ENCODE measurements at regions not wholly inside any gene's neighbourhood (a gene's known extent, or its start where the extent isn't known, plus 50 kb on each side); places are given as distances from the start of the nearest gene placed in this dataset.

GRCh38 chr21:21963911-21964310, 965.7 kb downstream of the NCAM2 start:
- no peak overlapping the region for H3K4me2 ChIP-seq (replicated peaks; ENCODE audit: extremely low read depth, low read length, poor library complexity, severe bottlenecking)
- no peak overlapping the region for H3K4me3 ChIP-seq (replicated peaks in 1 of 3; ENCODE audit: low read depth in 2 of 3, low read length in 3 of 3)
- no peak overlapping the region for H3K27ac ChIP-seq (ENCODE audit: low read depth in 1 of 2, low read length in 2 of 2)
- Mint-ChIP-seq H3K36me3 (no peaks in the 10 kb centered on the region), H3K27ac (no peak overlapping the region), H3K4me3 (no peak overlapping the region), H3K4me1 (no peaks in the 10 kb centered on the region), H3K27me3 (ENCODE audit: low read depth in 3 of 3) (peaks cover 0 to 1% (median 0%) of the 10 kb centered on the region in 3 donors), H3K9me3 (peaks cover 3 to 17% (median 10%) of the 10 kb centered on the region in 7 donors)
- no peak overlapping the region for H2AFZ ChIP-seq (ENCODE audit: insufficient read depth, low read depth, low read length, poor library complexity, severe bottlenecking)
- DNase-seq: no peak
- intact Hi-C loops (cut with micrococcal nuclease): no loop called here
- no CpG with 5 or more reads among the region's 1 CpG for WGBS (ENCODE audit: insufficient coverage)
- TF ChIP-seq CTCF (IDR thresholded peaks at IDR 0.05): no peak
- H3K36me3 ChIP-seq (replicated peaks in 1 of 2; ENCODE audit: control insufficient read depth in 1 of 2, insufficient read depth in 2 of 2, low read length in 2 of 2): no peaks in the 10 kb centered on the region
- no peak overlapping the region for H3K9ac ChIP-seq (ENCODE audit: insufficient read depth, low read length, poor library complexity, severe bottlenecking)
- no peaks in the 10 kb centered on the region for H3K4me1 ChIP-seq (ENCODE audit: control insufficient read depth in 1 of 2, insufficient read depth in 2 of 2, low read length in 2 of 2)
- peaks cover 16 to 34% of the 10 kb centered on the region in 2 donors for H3K9me3 ChIP-seq (replicated peaks in 1 of 2; ENCODE audit: control insufficient read depth in 1 of 2, insufficient read depth in 1 of 2, low read length in 2 of 2)
- H3K79me2 ChIP-seq (ENCODE audit: insufficient read depth, low read length): no peaks in the 10 kb centered on the region
- no peaks in the 10 kb centered on the region for H3K27me3 ChIP-seq (ENCODE audit: control insufficient read depth in 2 of 2, insufficient read depth in 2 of 2, low read length in 2 of 2)
- no peaks in the 10 kb centered on the region for H4K20me1 ChIP-seq (ENCODE audit: insufficient read depth, low read length)

- Histone ChIP-seq H3K79me2 (ENCODE audit: insufficient read depth, low read length) (no peaks in the 10 kb centered on the region), H3K9ac (ENCODE audit: insufficient read depth, low read length, poor library complexity, severe bottlenecking) (no peak overlapping the region), H2AFZ (ENCODE audit: insufficient read depth, low read depth, low read length, poor library complexity, severe bottlenecking) (no peak overlapping the region), H4K20me1 (ENCODE audit: insufficient read depth, low read length) (no peaks in the 10 kb centered on the region), H3K9me3 (replicated peaks in 1 of 2; ENCODE audit: control insufficient read depth in 1 of 2, insufficient read depth in 1 of 2, low read length in 2 of 2) (peaks cover 11 to 28% of the 10 kb centered on the region in 2 donors), H3K27me3 (ENCODE audit: control insufficient read depth in 2 of 2, insufficient read depth in 2 of 2, low read length in 2 of 2) (no peaks in the 10 kb centered on the region), H3K4me1 (ENCODE audit: control insufficient read depth in 1 of 2, insufficient read depth in 2 of 2, low read length in 2 of 2) (no peaks in the 10 kb centered on the region), H3K36me3 (replicated peaks in 1 of 2; ENCODE audit: control insufficient read depth in 1 of 2, insufficient read depth in 2 of 2, low read length in 2 of 2) (no peaks in the 10 kb centered on the region), H3K27ac (ENCODE audit: low read depth in 1 of 2, low read length in 2 of 2) (no peak overlapping the region), H3K4me3 (replicated peaks in 1 of 3; ENCODE audit: low read depth in 2 of 3, low read length in 3 of 3) (no peak overlapping the region), H3K4me2 (replicated peaks; ENCODE audit: extremely low read depth, low read length, poor library complexity, severe bottlenecking) (no peak overlapping the region)
- Mint-ChIP-seq H3K9me3 (peaks cover 3 to 16% (median 6%) of the 10 kb centered on the region in 7 donors), H3K27ac (no peak overlapping the region), H3K4me1 (no peaks in the 10 kb centered on the region), H3K36me3 (no peaks in the 10 kb centered on the region), H3K27me3 (ENCODE audit: low read depth in 3 of 3) (no peaks in the 10 kb centered on the region), H3K4me3 (no peak overlapping the region)
- WGBS (ENCODE audit: insufficient coverage): no CpG with 5 or more reads among the region's 2 CpGs
- intact Hi-C loops (cut with micrococcal nuclease): no loop called here
- no peak for TF ChIP-seq CTCF (IDR thresholded peaks at IDR 0.05)
- no peak for DNase-seq
Measured at GRCh38 chr21:21968810-21969209, 970.6 kb downstream of the NCAM2 start.
